SK-N-SH treated with all-trans-retinoic acid at 6 μM for 48 hours (cell line): ENCODE measurements at regions not wholly inside any gene's neighbourhood (a gene's known extent, or its start where the extent isn't known, plus 50 kb on each side); places are given as distances from the start of the nearest gene placed in this dataset.

Source experiments
- CSDC2 ChIP-seq: fragments of 250-450 bp; sonication (Bioruptor Pico); IDR thresholded peaks from 2 replicates; pipeline ENCODE4 v1.5.0; 2020; ENCODE audit warnings: mild to moderate bottlenecking, moderate library complexity
- GLIS3 ChIP-seq: fragments of 250-450 bp; sonication (Bioruptor Pico); IDR thresholded peaks from 2 replicates; pipeline ENCODE4 v1.5.0; 2020; ENCODE audit warnings: mild to moderate bottlenecking, moderate library complexity
- ISL1 ChIP-seq: fragments of 250-450 bp; sonication (Bioruptor Pico); IDR thresholded peaks from 2 replicates; pipeline ENCODE4 v2.1.2; 2022; ENCODE audit warnings: mild to moderate bottlenecking, moderate library complexity
- TCF4 ChIP-seq: fragments of 250-450 bp; sonication (Bioruptor Pico); IDR thresholded peaks from 2 replicates; pipeline ENCODE4 v1.8.0; 2021; ENCODE audit warnings: mild to moderate bottlenecking, moderate library complexity, borderline replicate concordance
- TOX ChIP-seq: fragments of 250-450 bp; sonication (Bioruptor Pico); IDR thresholded peaks from 2 replicates; pipeline ENCODE4 v1.8.0; 2021; ENCODE audit warnings: mild to moderate bottlenecking, moderate library complexity, borderline replicate concordance
- ZC3H10 ChIP-seq: fragments of 250-450 bp; sonication (Bioruptor Pico); IDR thresholded peaks from 2 replicates; pipeline ENCODE4 v1.5.1; 2021; ENCODE audit warnings: mild to moderate bottlenecking, moderate library complexity
- ZFP3 ChIP-seq: fragments of 250-450 bp; sonication (Bioruptor Pico); IDR thresholded peaks from 2 replicates; pipeline ENCODE4 v1.5.0; 2020; ENCODE audit warnings: mild to moderate bottlenecking, moderate library complexity
- ZNF8 ChIP-seq: fragments of 450-650 bp; formaldehyde crosslinking; IDR thresholded peaks from 2 replicates; pipeline ENCODE4 v1.5.0; 2020; ENCODE audit warnings: mild to moderate bottlenecking, moderate library complexity
- TF ChIP-seq, protein P1 (sequence below): fragments of 250-450 bp; sonication (Bioruptor Pico); IDR thresholded peaks from 2 replicates; pipeline ENCODE4 v1.5.1; 2020; ENCODE audit warnings: low read depth, mild to moderate bottlenecking, moderate library complexity
- TF ChIP-seq, protein P2 (sequence below): fragments of 250-450 bp; sonication (Bioruptor Pico); IDR thresholded peaks from 2 replicates; pipeline ENCODE4 v1.8.0; 2021; ENCODE audit warnings: low read depth, mild to moderate bottlenecking, moderate library complexity, borderline replicate concordance
- TF ChIP-seq, protein P3 (sequence below): fragments of 250-450 bp; sonication (Bioruptor Pico); IDR thresholded peaks from 2 replicates; pipeline ENCODE4 v1.8.0; 2020; ENCODE audit warnings: mild to moderate bottlenecking, moderate library complexity, borderline replicate concordance
- TF ChIP-seq, protein P4 (sequence below): fragments of 250-450 bp; sonication (Bioruptor Pico); IDR thresholded peaks from 2 replicates; pipeline ENCODE4 v1.5.0; 2020; ENCODE audit warnings: mild to moderate bottlenecking, moderate library complexity
- TF ChIP-seq, protein P5 (sequence below): fragments of 250-450 bp; sonication (Bioruptor Pico); IDR thresholded peaks from 2 replicates; pipeline ENCODE4 v1.5.1; 2021; ENCODE audit warnings: mild to moderate bottlenecking, moderate library complexity

DNA sequence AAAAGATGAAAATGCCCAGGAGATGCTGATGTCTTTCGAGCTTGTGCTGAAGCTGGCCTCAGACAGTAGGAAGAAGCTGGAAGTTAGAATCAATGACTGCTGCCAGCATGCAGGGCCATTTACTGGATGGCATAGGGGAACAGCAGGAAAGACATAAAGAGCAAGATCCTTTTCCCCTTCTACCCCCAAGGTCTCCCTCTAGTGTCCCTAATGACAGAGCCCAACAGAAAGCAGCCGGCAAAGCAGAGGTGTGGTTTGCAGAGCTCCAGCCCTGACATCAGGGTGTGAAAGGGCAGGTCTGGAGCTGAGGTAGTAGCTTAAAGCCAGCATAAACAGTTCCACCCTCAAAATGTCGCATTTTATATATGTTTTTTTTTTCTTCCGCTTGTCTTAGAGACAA lies 1560.7 kb upstream of the TMEM132C start:
- TF ChIP-seq, protein P1, sequence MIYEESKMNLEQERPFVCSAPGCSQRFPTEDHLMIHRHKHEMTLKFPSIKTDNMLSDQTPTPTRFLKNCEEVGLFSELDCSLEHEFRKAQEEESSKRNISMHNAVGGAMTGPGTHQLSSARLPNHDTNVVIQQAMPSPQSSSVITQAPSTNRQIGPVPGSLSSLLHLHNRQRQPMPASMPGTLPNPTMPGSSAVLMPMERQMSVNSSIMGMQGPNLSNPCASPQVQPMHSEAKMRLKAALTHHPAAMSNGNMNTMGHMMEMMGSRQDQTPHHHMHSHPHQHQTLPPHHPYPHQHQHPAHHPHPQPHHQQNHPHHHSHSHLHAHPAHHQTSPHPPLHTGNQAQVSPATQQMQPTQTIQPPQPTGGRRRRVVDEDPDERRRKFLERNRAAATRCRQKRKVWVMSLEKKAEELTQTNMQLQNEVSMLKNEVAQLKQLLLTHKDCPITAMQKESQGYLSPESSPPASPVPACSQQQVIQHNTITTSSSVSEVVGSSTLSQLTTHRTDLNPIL (CRISPR knock-in tag), result no peak
- TF ChIP-seq, protein P2, sequence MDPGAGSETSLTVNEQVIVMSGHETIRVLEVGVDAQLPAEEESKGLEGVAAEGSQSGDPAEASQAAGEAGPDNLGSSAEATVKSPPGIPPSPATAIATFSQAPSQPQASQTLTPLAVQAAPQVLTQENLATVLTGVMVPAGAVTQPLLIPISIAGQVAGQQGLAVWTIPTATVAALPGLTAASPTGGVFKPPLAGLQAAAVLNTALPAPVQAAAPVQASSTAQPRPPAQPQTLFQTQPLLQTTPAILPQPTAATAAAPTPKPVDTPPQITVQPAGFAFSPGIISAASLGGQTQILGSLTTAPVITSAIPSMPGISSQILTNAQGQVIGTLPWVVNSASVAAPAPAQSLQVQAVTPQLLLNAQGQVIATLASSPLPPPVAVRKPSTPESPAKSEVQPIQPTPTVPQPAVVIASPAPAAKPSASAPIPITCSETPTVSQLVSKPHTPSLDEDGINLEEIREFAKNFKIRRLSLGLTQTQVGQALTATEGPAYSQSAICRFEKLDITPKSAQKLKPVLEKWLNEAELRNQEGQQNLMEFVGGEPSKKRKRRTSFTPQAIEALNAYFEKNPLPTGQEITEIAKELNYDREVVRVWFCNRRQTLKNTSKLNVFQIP (CRISPR knock-in tag), result no peak
- no peak for TF ChIP-seq GLIS3
- TF ChIP-seq, protein P3, sequence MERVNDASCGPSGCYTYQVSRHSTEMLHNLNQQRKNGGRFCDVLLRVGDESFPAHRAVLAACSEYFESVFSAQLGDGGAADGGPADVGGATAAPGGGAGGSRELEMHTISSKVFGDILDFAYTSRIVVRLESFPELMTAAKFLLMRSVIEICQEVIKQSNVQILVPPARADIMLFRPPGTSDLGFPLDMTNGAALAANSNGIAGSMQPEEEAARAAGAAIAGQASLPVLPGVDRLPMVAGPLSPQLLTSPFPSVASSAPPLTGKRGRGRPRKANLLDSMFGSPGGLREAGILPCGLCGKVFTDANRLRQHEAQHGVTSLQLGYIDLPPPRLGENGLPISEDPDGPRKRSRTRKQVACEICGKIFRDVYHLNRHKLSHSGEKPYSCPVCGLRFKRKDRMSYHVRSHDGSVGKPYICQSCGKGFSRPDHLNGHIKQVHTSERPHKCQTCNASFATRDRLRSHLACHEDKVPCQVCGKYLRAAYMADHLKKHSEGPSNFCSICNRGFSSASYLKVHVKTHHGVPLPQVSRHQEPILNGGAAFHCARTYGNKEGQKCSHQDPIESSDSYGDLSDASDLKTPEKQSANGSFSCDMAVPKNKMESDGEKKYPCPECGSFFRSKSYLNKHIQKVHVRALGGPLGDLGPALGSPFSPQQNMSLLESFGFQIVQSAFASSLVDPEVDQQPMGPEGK (CRISPR knock-in tag), result no peak
- TF ChIP-seq TCF4 (CRISPR knock-in tag), result no peak
- TF ChIP-seq ZNF8 (CRISPR knock-in tag), result no peak
- TF ChIP-seq TOX (CRISPR knock-in tag), result no peak
- TF ChIP-seq ISL1, result no peak
- no peak for TF ChIP-seq ZFP3 (CRISPR knock-in tag)
- TF ChIP-seq, protein P4, sequence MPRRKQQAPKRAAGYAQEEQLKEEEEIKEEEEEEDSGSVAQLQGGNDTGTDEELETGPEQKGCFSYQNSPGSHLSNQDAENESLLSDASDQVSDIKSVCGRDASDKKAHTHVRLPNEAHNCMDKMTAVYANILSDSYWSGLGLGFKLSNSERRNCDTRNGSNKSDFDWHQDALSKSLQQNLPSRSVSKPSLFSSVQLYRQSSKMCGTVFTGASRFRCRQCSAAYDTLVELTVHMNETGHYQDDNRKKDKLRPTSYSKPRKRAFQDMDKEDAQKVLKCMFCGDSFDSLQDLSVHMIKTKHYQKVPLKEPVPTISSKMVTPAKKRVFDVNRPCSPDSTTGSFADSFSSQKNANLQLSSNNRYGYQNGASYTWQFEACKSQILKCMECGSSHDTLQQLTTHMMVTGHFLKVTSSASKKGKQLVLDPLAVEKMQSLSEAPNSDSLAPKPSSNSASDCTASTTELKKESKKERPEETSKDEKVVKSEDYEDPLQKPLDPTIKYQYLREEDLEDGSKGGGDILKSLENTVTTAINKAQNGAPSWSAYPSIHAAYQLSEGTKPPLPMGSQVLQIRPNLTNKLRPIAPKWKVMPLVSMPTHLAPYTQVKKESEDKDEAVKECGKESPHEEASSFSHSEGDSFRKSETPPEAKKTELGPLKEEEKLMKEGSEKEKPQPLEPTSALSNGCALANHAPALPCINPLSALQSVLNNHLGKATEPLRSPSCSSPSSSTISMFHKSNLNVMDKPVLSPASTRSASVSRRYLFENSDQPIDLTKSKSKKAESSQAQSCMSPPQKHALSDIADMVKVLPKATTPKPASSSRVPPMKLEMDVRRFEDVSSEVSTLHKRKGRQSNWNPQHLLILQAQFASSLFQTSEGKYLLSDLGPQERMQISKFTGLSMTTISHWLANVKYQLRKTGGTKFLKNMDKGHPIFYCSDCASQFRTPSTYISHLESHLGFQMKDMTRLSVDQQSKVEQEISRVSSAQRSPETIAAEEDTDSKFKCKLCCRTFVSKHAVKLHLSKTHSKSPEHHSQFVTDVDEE, result no peak
- TF ChIP-seq CSDC2, result no peak
- TF ChIP-seq, protein P5, sequence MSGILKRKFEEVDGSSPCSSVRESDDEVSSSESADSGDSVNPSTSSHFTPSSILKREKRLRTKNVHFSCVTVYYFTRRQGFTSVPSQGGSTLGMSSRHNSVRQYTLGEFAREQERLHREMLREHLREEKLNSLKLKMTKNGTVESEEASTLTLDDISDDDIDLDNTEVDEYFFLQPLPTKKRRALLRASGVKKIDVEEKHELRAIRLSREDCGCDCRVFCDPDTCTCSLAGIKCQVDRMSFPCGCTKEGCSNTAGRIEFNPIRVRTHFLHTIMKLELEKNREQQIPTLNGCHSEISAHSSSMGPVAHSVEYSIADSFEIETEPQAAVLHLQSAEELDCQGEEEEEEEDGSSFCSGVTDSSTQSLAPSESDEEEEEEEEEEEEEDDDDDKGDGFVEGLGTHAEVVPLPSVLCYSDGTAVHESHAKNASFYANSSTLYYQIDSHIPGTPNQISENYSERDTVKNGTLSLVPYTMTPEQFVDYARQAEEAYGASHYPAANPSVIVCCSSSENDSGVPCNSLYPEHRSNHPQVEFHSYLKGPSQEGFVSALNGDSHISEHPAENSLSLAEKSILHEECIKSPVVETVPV (CRISPR knock-in tag), result no peak
- no peak for TF ChIP-seq ZC3H10 (CRISPR knock-in tag)
